ENCODE measurements at regions not wholly inside any gene's neighbourhood (a gene's known extent, or its start where the extent isn't known, plus 50 kb on each side); places are given as distances from the start of the nearest gene placed in this dataset.

GRCh38 chr5:3883040-3883439 is 287.4 kb downstream of the IRX1 start:
- no peaks in the 10 kb centered on the region for H3K36me3 ChIP-seq (ENCODE audit: control insufficient read depth in 2 of 2, insufficient read depth in 1 of 2, low read length in 2 of 2)
- H3K9me3 ChIP-seq (ENCODE audit: control insufficient read depth, insufficient read depth, low read depth, low read length) = no peaks in the 10 kb centered on the region
- no peak overlapping the region for H3K27ac ChIP-seq (ENCODE audit: extremely low read depth, low read depth, low read length)
- H3K4me3 ChIP-seq (ENCODE audit: low read depth, low read length) = no peak overlapping the region
- ChIA-PET POLR2A (no interaction called here), CTCF (no interaction called here)
- no peaks in the 10 kb centered on the region for H3K4me1 ChIP-seq (ENCODE audit: control insufficient read depth, insufficient read depth, low read length)
- TF ChIP-seq ZFP37 (tag by site-specific recombination; IDR thresholded peaks at IDR 0.05) (no peak), KLF10 (tag by site-specific recombination; IDR thresholded peaks at IDR 0.05) (no peak), BCL11B (tag by site-specific recombination; IDR thresholded peaks at IDR 0.05; ENCODE audit: low read depth) (no peak), ZNF112 (tag by site-specific recombination; IDR thresholded peaks at IDR 0.05) (no peak), ZNF701 (tag by site-specific recombination; IDR thresholded peaks at IDR 0.05) (no peak), ZNF521 (tag by site-specific recombination; IDR thresholded peaks at IDR 0.05) (no peak), ZNF488 (tag by site-specific recombination; IDR thresholded peaks at IDR 0.05) (no peak), YY2 (tag by site-specific recombination; IDR thresholded peaks at IDR 0.05) (no peak), HIC1 (tag by site-specific recombination; IDR thresholded peaks at IDR 0.05) (no peak), ZNF791 (tag by site-specific recombination; IDR thresholded peaks at IDR 0.05) (no peak), ZBTB10 (tag by site-specific recombination; IDR thresholded peaks at IDR 0.05) (no peak), GLI4 (tag by site-specific recombination; IDR thresholded peaks at IDR 0.05) (no peak), ZNF140 (tag by site-specific recombination; IDR thresholded peaks at IDR 0.05) (no peak), ZNF792 (tag by site-specific recombination; IDR thresholded peaks at IDR 0.05) (no peak), ZNF626 (tag by site-specific recombination; IDR thresholded peaks at IDR 0.05) (no peak)

GRCh38 chr5:3886524-3887451 is 291.2 kb downstream of the IRX1 start:
- H3K4me3 ChIP-seq (ENCODE audit: low read depth, low read length) = no peak overlapping the region
- TF ChIP-seq WT1 (tag by site-specific recombination; IDR thresholded peaks at IDR 0.05) (no peak), SCRT2 (tag by site-specific recombination; IDR thresholded peaks at IDR 0.05) (no peak), ZBTB1 (tag by site-specific recombination; IDR thresholded peaks at IDR 0.05) (no peak), ZBTB7A (tag by site-specific recombination; IDR thresholded peaks at IDR 0.05; ENCODE audit: low read depth) (no peak), ZNF146 (tag by site-specific recombination; IDR thresholded peaks at IDR 0.05) (no peak), ZBTB10 (tag by site-specific recombination; IDR thresholded peaks at IDR 0.05) (no peak), ZNF2 (tag by site-specific recombination; IDR thresholded peaks at IDR 0.05) (no peak), ZNF629 (tag by site-specific recombination; IDR thresholded peaks at IDR 0.05) (no peak)
- no peaks in the 10 kb centered on the region for H3K9me3 ChIP-seq (ENCODE audit: control insufficient read depth, insufficient read depth, low read depth, low read length)
- ChIA-PET POLR2A (no interaction called here), CTCF (interaction anchor here (0.6 to 0.7 kb wide), 2 partner anchors 92 to 112 kb away, joined by 3 read pairs; no protein-coding TSS in a partner anchor)
- H3K36me3 ChIP-seq (ENCODE audit: control insufficient read depth in 2 of 2, insufficient read depth in 1 of 2, low read length in 2 of 2) = no peaks in the 10 kb centered on the region
- no peak overlapping the region for H3K27ac ChIP-seq (ENCODE audit: extremely low read depth, low read depth, low read length)
- no peaks in the 10 kb centered on the region for H3K4me1 ChIP-seq (ENCODE audit: control insufficient read depth, insufficient read depth, low read length)
